Activated CD8-positive, alpha-beta memory T cell treated with anti-CD3 and anti-CD28 coated beads for 24 hours (primary cell): ENCODE measurements at regions not wholly inside any gene's neighbourhood (a gene's known extent, or its start where the extent isn't known, plus 50 kb on each side); places are given as distances from the start of the nearest gene placed in this dataset.
"Not testable (repeated sequence)": the region's sequence is repeated elsewhere in the genome, so short reads cannot be mapped to it uniquely, and the experiment has no call there.

Source experiments
- DNase-seq: peaks from one replicate; pipeline ENCODE4 v3.0.0-alpha.2; 2020

DNA sequence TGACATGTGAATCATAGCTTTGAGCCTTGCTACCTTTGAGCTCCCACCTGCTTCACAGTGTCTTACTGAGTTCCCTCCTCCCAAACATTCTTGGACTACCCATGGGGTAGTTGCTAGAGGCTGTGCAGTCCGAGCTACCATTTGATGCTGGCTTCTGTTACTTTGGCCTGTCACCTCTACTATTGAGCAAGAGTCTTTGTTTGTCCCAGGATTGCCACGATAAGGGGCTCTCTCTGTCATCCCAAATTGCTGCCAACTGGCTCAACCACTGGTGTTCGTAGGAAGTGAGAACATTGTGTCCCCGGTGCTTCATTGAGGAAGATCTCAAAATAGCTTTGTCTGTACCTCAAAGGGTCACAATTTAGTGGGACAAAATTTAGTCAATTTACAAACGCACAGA lies 59.1 kb upstream of the PAX8 start:
- DNase-seq: no peak

DNA sequence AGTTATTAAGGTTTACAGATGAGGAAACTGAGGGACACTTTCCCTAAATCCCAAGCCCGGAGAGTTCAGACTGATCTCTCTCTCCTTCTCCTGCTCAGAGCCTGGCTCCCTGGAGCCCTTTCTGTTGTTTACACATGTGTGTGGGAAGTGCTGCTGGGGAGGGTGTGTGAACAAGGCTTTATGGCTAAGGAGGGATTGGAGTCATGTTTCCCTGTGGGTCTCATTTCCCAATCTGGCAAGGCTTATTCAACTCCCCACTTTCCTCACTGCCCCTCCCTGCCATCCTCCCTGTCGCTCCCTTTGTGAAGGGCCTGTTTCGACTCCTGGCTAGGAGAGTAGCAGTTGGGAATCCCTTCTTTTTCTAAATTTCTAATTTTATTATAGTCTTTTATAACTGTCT lies 57.3 kb upstream of the PAX8 start:
- DNase-seq: not testable (repeated sequence)

DNA sequence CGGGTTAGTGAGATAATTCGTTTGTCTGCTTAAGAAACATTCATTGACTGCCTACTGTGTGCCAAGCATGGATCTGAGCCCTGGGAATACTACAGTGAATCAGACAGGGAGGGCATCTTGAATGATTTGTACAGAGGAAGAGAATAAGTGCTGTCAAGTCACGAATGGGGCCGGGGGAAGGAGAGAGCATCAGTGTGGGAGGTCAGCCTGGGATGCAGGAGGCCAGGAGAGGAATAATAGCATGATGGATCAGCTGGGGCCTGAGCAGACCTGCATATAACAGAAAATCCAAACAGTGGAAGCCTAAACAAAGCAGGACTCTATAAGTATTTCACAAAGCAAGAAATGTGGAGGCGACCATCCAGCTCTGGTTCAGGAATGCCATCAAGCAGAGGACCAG lies 55.4 kb upstream of the PAX8 start:
- DNase-seq: no peak

DNA sequence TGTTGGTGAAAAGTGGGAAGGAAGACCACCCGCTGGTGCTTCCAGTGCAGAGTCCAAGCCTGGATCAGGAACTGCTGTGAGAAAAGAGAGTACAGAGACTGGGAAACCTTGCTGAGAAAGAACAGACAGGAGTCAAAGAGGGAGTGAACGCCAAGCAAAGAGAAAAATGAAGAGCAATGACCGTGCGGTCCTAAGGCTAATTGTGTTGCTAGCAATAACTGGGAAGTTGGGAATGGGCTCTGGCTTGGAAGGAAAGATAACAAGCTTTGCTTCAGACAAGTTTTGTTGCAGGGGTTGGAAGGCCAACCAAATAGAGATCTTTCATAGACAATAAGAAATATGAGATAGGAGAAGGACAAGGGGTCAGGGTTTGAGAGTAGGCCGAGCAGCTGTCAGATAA lies 55.0 kb upstream of the PAX8 start:
- DNase-seq: not testable (repeated sequence)

DNA sequence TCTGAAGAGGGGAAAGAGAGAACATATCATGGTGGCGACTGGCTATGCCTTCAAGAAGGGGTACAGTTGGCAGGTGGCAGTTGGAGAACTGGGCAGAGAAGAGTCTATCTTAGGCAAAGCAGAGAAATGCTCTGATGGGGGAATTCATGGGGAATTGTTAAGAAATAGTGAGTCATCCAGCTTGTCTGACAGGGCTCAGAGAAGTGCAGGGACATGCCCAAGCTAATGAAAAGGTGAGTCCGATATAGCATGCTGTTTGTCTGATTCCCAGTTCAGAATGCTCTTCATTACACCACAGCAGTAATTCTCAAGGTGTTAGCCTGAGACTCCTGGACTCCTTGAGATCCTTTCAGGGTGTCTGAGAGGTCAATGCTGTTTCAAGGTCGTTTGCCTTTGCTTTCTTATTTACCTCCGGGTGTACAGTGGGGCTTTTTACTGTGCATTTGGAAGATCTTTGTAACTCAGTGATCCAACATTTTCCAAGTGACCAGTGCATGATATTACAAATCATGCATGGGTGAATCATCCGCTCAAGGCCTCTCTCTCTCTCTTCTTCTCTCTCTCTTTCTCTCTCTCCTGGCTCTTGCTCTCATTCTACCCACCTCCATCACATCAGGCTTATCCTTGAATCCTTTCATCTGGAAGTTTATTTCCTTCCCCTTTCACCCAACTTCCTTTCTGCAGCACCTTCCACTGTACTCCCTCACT lies 51.5 kb upstream of the PAX8 start:
- DNase-seq: not testable (repeated sequence)

DNA sequence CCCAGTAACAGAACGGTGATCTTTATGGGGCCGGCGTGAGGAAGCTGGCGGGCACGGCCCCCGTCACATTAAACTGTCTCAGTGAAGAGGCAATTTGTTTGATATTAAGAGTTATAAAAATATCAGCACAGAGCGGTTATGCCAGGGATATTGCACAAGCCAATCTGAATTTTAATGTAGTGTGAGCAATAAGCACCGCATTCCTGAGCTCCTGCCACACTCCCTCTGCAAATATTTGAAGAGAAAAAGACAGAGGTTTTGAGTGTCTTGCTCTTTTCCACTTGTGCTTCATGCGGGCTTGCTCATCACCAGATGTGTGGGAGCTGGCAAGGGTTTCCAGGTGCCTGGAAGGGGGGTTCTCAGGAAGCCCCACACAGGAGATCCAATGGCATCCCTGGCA lies 50.3 kb upstream of the PAX8 start:
- DNase-seq: not testable (repeated sequence)

DNA sequence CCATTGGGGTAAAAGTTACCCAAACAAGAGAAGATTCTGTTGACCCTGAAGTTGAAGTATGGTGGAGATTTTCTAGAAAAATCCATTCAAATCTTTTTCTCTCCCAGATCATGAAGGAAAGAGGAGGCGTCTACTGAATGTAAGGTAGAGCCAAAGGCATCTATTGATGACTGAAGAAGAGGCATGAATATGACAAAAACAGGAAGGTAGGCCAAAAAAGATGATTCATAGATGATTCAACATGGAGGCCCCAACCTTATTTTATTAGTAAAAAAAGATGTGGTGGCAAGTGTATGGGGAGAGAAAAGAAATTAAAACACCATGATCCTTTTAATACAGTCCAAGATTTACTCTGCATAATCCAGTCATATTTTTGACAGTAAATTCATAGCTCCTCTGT lies 49.9 kb upstream of the PAX8 start:
- DNase-seq: not testable (repeated sequence)
